Esophagus squamous epithelium (tissue), 5 donors: ENCODE measurements at regions not wholly inside any gene's neighbourhood (a gene's known extent, or its start where the extent isn't known, plus 50 kb on each side); places are given as distances from the start of the nearest gene placed in this dataset.

ENCODE experiments used
- DNase-seq: peaks from one replicate; lab custom pipeline; 2025; lab: John Stamatoyannopoulos, UW
- H3K27ac ChIP-seq, 4 donors: fragments of 200-600 bp; sonication (generic); one replicate each; pipeline ENCODE4 v1.5.1; 2016 to 2019; ENCODE audit warnings: mild to moderate bottlenecking in 1 of 4
- H3K27me3 ChIP-seq, 4 donors: fragments of 200-600 bp; sonication (generic); 1 replicate in 3 of 4; 2 replicates in 1 of 4; pipeline versions ENCODE4 v1.5.1 to v1.6.0; 2017 to 2021; ENCODE audit warnings: antibody characterized with exemption in 1 of 4
- H3K36me3 ChIP-seq, 3 donors: fragments of 200-600 bp; sonication (generic); one replicate each; pipeline ENCODE4 v1.5.1; 2016 to 2019
- H3K4me1 ChIP-seq, 3 donors: fragments of 200-600 bp; sonication (generic); one replicate each; pipeline ENCODE4 v1.5.1; 2017 to 2019
- H3K4me3 ChIP-seq, 4 donors: fragments of 200-600 bp; sonication (generic); 1 replicate in 3 of 4; 2 replicates in 1 of 4; pipeline ENCODE4 v1.5.1; 2016 to 2019; ENCODE audit warnings: mild to moderate bottlenecking in 2 of 4, moderate library complexity in 1 of 4
- H3K9me3 ChIP-seq, 3 donors: fragments of 200-600 bp; sonication (generic); one replicate each; pipeline ENCODE4 v1.5.1; 2016 to 2019
- POLR2A ChIP-seq, 4 donors: fragments of 450-650 bp; IDR thresholded peaks; one replicate each; pipeline ENCODE4 v1.6.1; 2017; ENCODE audit warnings: antibody characterized with exemption in 4 of 4, mild to moderate bottlenecking in 4 of 4, moderate library complexity in 3 of 4
- WGBS, 2 donors: methylation state at CpG; one replicate each; pipeline ENCODE4 v1.1.5; 2018; 5-methylcytosine and 5-hydroxymethylcytosine counted together
- intact Hi-C: fragments of 100-400 bp; cut with DNase I; formaldehyde crosslinking; loops from one replicate; pipeline ENCODE4 v1.15.0; 2022
- TF ChIP-seq, protein P1 (sequence below), 6 experiments: fragments of 450-650 bp in 4 of 6; fragments of 200-600 bp in 2 of 6; sonication (generic) in 2 of 6; IDR thresholded peaks; one replicate each; pipeline ENCODE4 v1.5.1; 2016 to 2019; ENCODE audit warnings: antibody characterized with exemption in 6 of 6, mild to moderate bottlenecking in 4 of 6, moderate library complexity in 4 of 6
- donor health status: DM: yes; HTN: yes; CAD: no.

- Histone ChIP-seq H3K4me3 (no peak overlapping the region), H3K27me3 (no peaks in the 10 kb centered on the region), H3K9me3 (peaks cover 0 to 15% (median 4%) of the 10 kb centered on the region in 3 donors), H3K27ac (no peak overlapping the region), H3K4me1 (peaks cover 0 to 10% (median 5%) of the 10 kb centered on the region in 3 donors), H3K36me3 (no peaks in the 10 kb centered on the region)
- TF ChIP-seq POLR2A (IDR thresholded peaks at IDR 0.05): no peak
- TF ChIP-seq, protein P1, sequence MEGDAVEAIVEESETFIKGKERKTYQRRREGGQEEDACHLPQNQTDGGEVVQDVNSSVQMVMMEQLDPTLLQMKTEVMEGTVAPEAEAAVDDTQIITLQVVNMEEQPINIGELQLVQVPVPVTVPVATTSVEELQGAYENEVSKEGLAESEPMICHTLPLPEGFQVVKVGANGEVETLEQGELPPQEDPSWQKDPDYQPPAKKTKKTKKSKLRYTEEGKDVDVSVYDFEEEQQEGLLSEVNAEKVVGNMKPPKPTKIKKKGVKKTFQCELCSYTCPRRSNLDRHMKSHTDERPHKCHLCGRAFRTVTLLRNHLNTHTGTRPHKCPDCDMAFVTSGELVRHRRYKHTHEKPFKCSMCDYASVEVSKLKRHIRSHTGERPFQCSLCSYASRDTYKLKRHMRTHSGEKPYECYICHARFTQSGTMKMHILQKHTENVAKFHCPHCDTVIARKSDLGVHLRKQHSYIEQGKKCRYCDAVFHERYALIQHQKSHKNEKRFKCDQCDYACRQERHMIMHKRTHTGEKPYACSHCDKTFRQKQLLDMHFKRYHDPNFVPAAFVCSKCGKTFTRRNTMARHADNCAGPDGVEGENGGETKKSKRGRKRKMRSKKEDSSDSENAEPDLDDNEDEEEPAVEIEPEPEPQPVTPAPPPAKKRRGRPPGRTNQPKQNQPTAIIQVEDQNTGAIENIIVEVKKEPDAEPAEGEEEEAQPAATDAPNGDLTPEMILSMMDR (IDR thresholded peaks at IDR 0.05): no peak
- intact Hi-C loops: no loop called here
- no peak for DNase-seq
- WGBS, 2 donors: 70 to 88% methylated on average over 3 of the region's 3 CpGs
Measured at GRCh38 chr7:42666994-42667393, 244.9 kb downstream of the C7orf25 start.

DNA sequence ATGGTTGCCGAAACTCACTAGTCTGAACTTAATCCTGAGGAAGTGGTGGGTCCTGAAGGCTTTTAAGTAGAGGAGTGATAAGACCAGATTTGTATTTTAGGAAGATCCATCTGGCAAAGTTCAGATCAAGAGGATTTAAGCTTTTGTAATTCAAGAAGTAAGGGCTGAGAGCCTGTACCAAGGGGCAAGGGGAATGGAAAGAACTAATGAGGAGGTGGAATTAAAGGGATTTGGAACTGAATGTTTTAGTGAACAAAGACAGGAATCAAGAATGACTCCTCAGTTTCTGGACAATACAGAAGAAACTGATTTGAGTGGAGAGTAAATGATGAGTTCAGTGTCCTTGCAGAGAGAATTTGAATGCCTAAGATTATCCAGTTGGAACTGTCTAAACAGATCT is 249.0 kb downstream of the C7orf25 start:
- 91 to 92% methylated on average over 1 of the region's 1 CpG for whole genome bisulfite sequencing, 2 donors
- no peak for DNase-seq
- H3K4me3 ChIP-seq: no peak overlapping the region
- H3K27me3 ChIP-seq: no peaks in the 10 kb centered on the region
- peaks cover 0 to 15% (median 4%) of the 10 kb centered on the region in 3 donors for H3K9me3 ChIP-seq
- H3K36me3 ChIP-seq: no peaks in the 10 kb centered on the region
- intact Hi-C loops: no loop called here
- TF ChIP-seq POLR2A (IDR thresholded peaks at IDR 0.05): no peak
- TF ChIP-seq, protein P1 (IDR thresholded peaks at IDR 0.05): no peak
- H3K4me1 ChIP-seq: no peaks in the 10 kb centered on the region
- H3K27ac ChIP-seq: no peak overlapping the region

- DNase-seq: no peak
Measured at GRCh38 chr7:42661312-42661711, 250.6 kb downstream of the C7orf25 start.

DNA sequence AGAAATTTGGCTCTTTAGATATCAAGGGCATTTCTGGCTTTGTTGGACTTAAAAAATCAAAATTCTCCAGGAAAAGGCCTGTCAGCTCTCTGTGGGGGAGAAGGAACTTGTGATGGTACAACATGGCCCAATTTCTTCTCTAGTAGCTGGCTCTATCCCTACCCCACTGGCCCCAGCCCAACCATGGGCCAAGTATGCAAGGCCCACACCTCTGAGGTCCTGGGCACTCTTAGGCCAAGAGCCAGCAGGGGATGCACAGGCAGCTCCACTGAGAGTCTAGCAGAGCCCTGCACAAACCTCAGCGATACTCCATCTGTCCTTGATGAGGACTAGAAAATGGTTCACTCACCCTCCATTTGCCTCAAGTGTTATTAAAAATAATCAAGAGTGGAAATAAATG is 261.2 kb downstream of the C7orf25 start:
- no peak overlapping the region for H3K27ac ChIP-seq
- intact Hi-C loops: no loop called here
- H3K36me3 ChIP-seq: no peaks in the 10 kb centered on the region
- no peak for DNase-seq
- H3K9me3 ChIP-seq: no peaks in the 10 kb centered on the region
- H3K4me1 ChIP-seq: no peaks in the 10 kb centered on the region
- WGBS, 2 donors: 43 to 100% methylated on average over 1 of the region's 1 CpG
- TF ChIP-seq, protein P1 (IDR thresholded peaks at IDR 0.05): no peak
- TF ChIP-seq POLR2A (IDR thresholded peaks at IDR 0.05): no peak
- no peak overlapping the region for H3K4me3 ChIP-seq
- no peaks in the 10 kb centered on the region for H3K27me3 ChIP-seq

More at GRCh38 chr7:42661312-42661711, 250.6 kb downstream of the C7orf25 start:
- H3K4me3 ChIP-seq: no peak overlapping the region
- H3K4me1 ChIP-seq: no peaks in the 10 kb centered on the region
- H3K36me3 ChIP-seq: no peaks in the 10 kb centered on the region
- H3K27ac ChIP-seq: no peak overlapping the region
- H3K9me3 ChIP-seq: peaks cover 0 to 6% (median 0%) of the 10 kb centered on the region in 3 donors
- intact Hi-C loops: no loop called here
- H3K27me3 ChIP-seq: no peaks in the 10 kb centered on the region
- TF ChIP-seq POLR2A (IDR thresholded peaks at IDR 0.05): no peak
- TF ChIP-seq, protein P1 (IDR thresholded peaks at IDR 0.05): no peak
- WGBS, 2 donors: 51 to 53% methylated on average over 2 of the region's 2 CpGs

DNA sequence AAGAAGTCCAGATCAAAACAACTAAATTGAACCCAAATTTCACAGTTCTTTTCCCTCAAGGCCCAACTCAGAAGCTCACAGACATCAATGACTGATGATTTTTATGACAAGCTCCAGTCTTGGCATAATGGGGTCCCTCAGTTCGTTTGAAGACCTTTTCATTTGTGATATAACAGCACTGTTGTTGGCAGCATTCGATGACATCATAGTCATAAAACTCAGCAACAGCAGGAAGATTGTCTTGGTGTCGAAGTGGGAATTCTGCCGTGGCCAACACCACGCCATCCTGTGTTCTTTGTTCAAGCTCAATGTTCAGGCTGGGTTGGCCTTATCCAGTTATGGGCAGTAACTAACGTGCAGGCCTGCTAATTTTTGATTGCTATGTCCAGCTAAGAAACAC is 261.7 kb downstream of the C7orf25 start:
- DNase-seq: no peak
- Histone ChIP-seq H3K4me1 (no peaks in the 10 kb centered on the region), H3K4me3 (no peak overlapping the region), H3K36me3 (no peaks in the 10 kb centered on the region), H3K27me3 (no peaks in the 10 kb centered on the region), H3K27ac (no peak overlapping the region), H3K9me3 (no peaks in the 10 kb centered on the region)
- 70 to 79% methylated on average over 6 of the region's 6 CpGs for WGBS, 2 donors
- intact Hi-C loops: no loop called here
- TF ChIP-seq, protein P1 (IDR thresholded peaks at IDR 0.05): no peak
- TF ChIP-seq POLR2A (IDR thresholded peaks at IDR 0.05): no peak
